ENCODE measurements at regions not wholly inside any gene's neighbourhood (a gene's known extent, or its start where the extent isn't known, plus 50 kb on each side); places are given as distances from the start of the nearest gene placed in this dataset.

DNA sequence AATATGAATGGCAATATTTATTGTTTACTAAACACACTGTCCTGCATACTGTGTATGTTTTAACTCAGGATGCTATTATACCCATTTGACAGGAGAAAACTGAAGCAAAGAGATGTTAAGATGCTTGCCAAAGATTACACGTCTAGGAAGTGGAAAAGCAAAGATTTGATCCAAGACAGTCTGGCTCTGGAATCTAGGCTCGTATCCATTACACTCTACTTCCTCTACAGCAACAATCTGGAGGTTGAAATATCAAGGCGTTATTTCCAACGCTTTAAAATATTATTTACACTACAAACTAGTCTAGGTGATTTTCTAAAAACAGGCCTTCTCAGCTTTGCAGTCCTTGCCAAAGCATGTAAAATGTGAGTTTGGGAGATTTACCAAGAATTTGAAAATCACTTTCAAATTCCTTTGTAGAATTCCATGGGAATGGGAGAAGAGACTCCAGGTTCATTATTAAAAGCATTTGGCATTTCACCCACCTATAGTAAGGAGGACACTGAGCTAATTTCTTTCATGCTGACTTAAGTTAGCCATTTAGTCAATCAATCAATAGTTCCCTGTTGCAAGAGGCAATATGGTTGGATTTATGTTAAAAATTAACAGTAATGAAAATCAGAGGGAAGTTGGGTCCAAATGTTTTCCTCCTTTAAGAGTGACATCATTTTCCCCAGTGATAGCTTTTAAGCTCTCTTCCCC, 356.3 kb upstream of the SMARCA2 start:
- no peaks in the 10 kb centered on the region for H3K27me3 ChIP-seq (ENCODE audit: control insufficient read depth, insufficient read depth, low read length)
- no peak overlapping the region for H2AFZ ChIP-seq (ENCODE audit: low read length)
- H3K79me2 ChIP-seq (ENCODE audit: control insufficient read depth, insufficient read depth, low read length) = no peaks in the 10 kb centered on the region
- H3K4me2 ChIP-seq (ENCODE audit: extremely low read depth, insufficient read depth, low read length) = no peak overlapping the region
- no peak overlapping the region for H3K4me3 ChIP-seq (replicated peaks in 1 of 4; ENCODE audit: control extremely low read depth in 1 of 4, insufficient read depth in 1 of 4, low read depth in 3 of 4, low read length in 4 of 4)
- DNase-seq (ENCODE audit: low read depth in 2 of 2) = no peak
- H3K27ac ChIP-seq (ENCODE audit: insufficient read depth, low read length) = no peak overlapping the region
- H3K4me1 ChIP-seq (ENCODE audit: control insufficient read depth, extremely low read depth, insufficient read depth, low read length) = no peaks in the 10 kb centered on the region
- H3K9ac ChIP-seq (ENCODE audit: insufficient read depth, low read length) = no peak overlapping the region
- TF ChIP-seq CTCF (conservative IDR thresholded peaks at IDR 0.05 in 1 of 2, IDR thresholded peaks at IDR 0.05 in 1 of 2; ENCODE audit: low read depth in 1 of 2, low read length in 2 of 2) (no peak), EZH2 (IDR thresholded peaks at IDR 0.05; ENCODE audit: low read length, missing control alignments) (no peak)
- no peaks in the 10 kb centered on the region for H4K20me1 ChIP-seq (ENCODE audit: control insufficient read depth, extremely low read depth, insufficient read depth, low read length)
- no peaks in the 10 kb centered on the region for H3K9me3 ChIP-seq (ENCODE audit: control insufficient read depth, insufficient read depth, low read depth, low read length)
- H3K36me3 ChIP-seq (ENCODE audit: control insufficient read depth, insufficient read depth, low read length) = no peaks in the 10 kb centered on the region

- H4K20me1 ChIP-seq (ENCODE audit: control insufficient read depth, extremely low read depth, insufficient read depth, low read length) = no peaks in the 10 kb centered on the region
- H3K9me3 ChIP-seq (ENCODE audit: control insufficient read depth, insufficient read depth, low read depth, low read length) = no peaks in the 10 kb centered on the region
Measured at GRCh38 chr9:1659363-1659690, 355.8 kb upstream of the SMARCA2 start.

DNA sequence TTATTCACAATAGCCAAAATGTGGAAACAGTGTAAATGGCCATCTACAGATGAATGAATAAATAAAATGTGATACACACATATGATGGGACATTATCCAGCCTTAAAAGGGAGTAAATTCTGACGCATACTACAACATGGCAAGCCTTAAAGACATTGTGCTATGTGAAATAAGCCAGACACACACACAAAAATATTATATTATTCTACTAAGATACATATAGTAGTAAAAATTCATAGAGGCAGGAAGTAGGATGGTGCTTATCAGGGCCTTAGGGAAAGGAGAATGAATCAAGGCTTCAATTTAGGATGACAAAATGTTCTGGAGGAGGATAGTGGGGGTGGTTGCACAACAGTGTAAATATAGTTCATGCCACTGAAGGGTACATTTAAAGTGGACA, 346.7 kb upstream of the SMARCA2 start:
- H3K36me3 ChIP-seq (ENCODE audit: control insufficient read depth, insufficient read depth, low read length) = no peaks in the 10 kb centered on the region
- H3K4me3 ChIP-seq (replicated peaks in 1 of 4; ENCODE audit: control extremely low read depth in 1 of 4, insufficient read depth in 1 of 4, low read depth in 3 of 4, low read length in 4 of 4) = no peak overlapping the region
- no peaks in the 10 kb centered on the region for H3K9me3 ChIP-seq (ENCODE audit: control insufficient read depth, insufficient read depth, low read depth, low read length)
- H4K20me1 ChIP-seq (ENCODE audit: control insufficient read depth, extremely low read depth, insufficient read depth, low read length) = no peaks in the 10 kb centered on the region
- no peak overlapping the region for H3K9ac ChIP-seq (ENCODE audit: insufficient read depth, low read length)
- H3K4me1 ChIP-seq (ENCODE audit: control insufficient read depth, extremely low read depth, insufficient read depth, low read length) = no peaks in the 10 kb centered on the region
- DNase-seq (ENCODE audit: low read depth in 2 of 2) = no peak
- H3K4me2 ChIP-seq (ENCODE audit: extremely low read depth, insufficient read depth, low read length) = no peak overlapping the region
- H2AFZ ChIP-seq (ENCODE audit: low read length) = no peak overlapping the region
- TF ChIP-seq CTCF (conservative IDR thresholded peaks at IDR 0.05 in 1 of 2, IDR thresholded peaks at IDR 0.05 in 1 of 2; ENCODE audit: low read depth in 1 of 2, low read length in 2 of 2) (no peak), EZH2 (IDR thresholded peaks at IDR 0.05; ENCODE audit: low read length, missing control alignments) (no peak)
- H3K27ac ChIP-seq (ENCODE audit: insufficient read depth, low read length) = no peak overlapping the region
- no peaks in the 10 kb centered on the region for H3K27me3 ChIP-seq (ENCODE audit: control insufficient read depth, insufficient read depth, low read length)
- H3K79me2 ChIP-seq (ENCODE audit: control insufficient read depth, insufficient read depth, low read length) = no peaks in the 10 kb centered on the region

More at GRCh38 chr9:1659363-1659690, 355.8 kb upstream of the SMARCA2 start:
- H2AFZ ChIP-seq (ENCODE audit: low read length) = no peak overlapping the region
- H3K4me3 ChIP-seq (replicated peaks in 1 of 4; ENCODE audit: control extremely low read depth in 1 of 4, insufficient read depth in 1 of 4, low read depth in 3 of 4, low read length in 4 of 4) = no peak overlapping the region
- H3K27me3 ChIP-seq (ENCODE audit: control insufficient read depth, insufficient read depth, low read length) = no peaks in the 10 kb centered on the region
- H3K36me3 ChIP-seq (ENCODE audit: control insufficient read depth, insufficient read depth, low read length) = no peaks in the 10 kb centered on the region
- TF ChIP-seq CTCF (conservative IDR thresholded peaks at IDR 0.05 in 1 of 2, IDR thresholded peaks at IDR 0.05 in 1 of 2; ENCODE audit: low read depth in 1 of 2, low read length in 2 of 2) = no peak
- TF ChIP-seq EZH2 (IDR thresholded peaks at IDR 0.05; ENCODE audit: low read length, missing control alignments) = no peak
- no peak for DNase-seq (ENCODE audit: low read depth in 2 of 2)
- H3K27ac ChIP-seq (ENCODE audit: insufficient read depth, low read length) = no peak overlapping the region
- H3K4me1 ChIP-seq (ENCODE audit: control insufficient read depth, extremely low read depth, insufficient read depth, low read length) = no peaks in the 10 kb centered on the region
- H3K79me2 ChIP-seq (ENCODE audit: control insufficient read depth, insufficient read depth, low read length) = no peaks in the 10 kb centered on the region
- no peak overlapping the region for H3K9ac ChIP-seq (ENCODE audit: insufficient read depth, low read length)
- no peak overlapping the region for H3K4me2 ChIP-seq (ENCODE audit: extremely low read depth, insufficient read depth, low read length)

Measured in fibroblast of lung (primary cell).